ENCODE measurements at regions not wholly inside any gene's neighbourhood (a gene's known extent, or its start where the extent isn't known, plus 50 kb on each side); places are given as distances from the start of the nearest gene placed in this dataset.
A peak's percentile ranks its signal among the peaks of the same experiment; 100 is the strongest.

- DNase-seq = no peak
These were observed 244.8 kb upstream of the MPDZ start for GRCh38 chr9:13524245-13524644.

- no peak for DNase-seq
These were observed 240.6 kb upstream of the MPDZ start for GRCh38 chr9:13520069-13520468.

DNA sequence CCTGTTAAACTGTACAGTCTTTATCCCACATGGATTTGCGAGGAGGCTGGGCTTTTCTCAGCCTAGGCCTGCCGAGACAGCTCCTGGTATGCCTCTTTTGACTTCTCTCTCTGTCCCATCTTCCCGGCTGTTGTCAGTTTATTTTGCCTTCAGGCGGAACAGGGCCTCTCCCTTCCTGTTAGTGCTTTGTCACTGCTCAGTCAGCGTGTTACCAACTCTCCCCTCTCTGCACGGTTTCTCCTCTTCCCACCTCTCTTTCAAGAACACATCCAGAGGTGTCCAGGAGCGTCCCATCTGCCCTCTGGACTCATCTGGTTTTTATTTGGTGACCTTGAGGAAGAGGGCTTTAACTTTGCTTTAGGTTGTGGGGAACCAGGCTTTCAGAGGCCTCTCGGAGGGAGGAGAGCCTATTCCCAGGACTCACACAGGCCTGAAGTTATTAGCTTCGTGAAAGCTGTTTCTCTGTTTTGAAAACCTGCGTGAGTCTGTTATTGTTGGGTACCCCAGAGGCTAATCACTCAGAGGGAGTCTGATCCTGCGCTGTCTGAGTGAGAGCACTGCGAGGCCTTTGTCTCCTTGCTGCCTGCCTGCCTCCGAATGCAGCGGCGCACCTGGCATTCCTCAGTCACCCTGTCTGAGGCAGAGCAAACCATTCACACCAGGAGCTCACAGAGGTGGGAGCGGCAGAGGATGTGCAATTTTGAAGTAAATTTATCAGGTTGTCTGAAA, 234.4 kb upstream of the MPDZ start:
- peak; percentile 67 for DNase-seq

- DNase-seq = peak; percentile 85
These were observed 233.8 kb upstream of the MPDZ start for GRCh38 chr9:13513286-13513685.

DNA sequence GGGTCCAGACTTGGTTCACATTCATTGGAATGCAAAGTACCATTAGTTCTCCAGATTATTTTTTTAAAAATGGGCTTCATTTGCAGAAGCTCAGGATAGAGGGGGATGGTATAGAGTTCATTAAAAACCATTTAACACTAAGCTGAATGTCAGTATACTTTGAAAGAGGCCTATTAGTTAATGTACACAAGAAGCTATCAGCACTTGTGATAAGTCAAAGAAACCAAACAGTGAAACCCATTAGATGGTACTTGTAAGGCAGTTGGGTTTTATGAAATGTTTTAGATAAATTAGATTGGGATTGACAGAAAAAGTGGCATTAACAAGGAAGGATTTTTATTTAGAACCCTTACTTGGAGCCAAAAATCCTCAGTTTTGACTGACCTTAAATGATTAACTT, 229.2 kb upstream of the MPDZ start:
- DNase-seq = no peak

DNA sequence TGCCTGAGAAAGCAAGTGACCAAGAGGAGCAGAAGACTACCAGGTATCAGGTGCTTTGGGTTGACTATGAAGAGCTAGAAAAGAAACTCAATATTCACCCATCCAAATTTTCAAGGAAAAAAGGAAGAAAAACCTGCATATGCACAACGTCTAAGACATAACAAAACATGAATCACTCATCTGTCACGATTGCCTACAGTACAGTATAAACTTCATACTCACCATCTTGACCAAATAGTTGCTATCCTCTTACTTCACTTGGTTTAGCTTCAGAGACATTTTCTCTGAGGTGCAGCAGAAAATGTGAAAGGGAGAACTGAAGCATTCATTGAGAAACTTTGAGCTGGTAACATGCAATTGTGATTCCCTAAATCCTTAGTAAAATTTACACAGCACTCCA, 228.6 kb upstream of the MPDZ start:
- no peak for DNase-seq

DNA sequence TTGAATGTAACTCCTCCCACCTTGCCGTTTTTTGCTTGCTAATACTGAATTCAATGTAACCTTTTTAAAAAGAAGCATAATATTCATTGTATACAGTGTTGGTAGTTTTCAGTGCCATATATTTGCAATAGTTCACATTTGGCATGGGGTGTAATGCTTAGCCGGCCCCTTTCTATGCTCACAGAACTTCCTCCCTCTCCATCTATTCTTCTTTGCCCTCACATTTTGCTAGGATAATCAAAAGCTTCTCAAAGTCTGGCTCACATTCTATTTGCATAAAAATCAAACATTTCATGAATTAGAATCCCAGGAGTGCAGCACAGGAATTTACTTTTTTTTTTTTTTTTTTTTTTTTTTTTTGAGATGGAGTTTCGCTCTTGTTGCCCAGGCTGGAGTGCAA, 226.3 kb upstream of the MPDZ start:
- no peak for DNase-seq

- no peak for DNase-seq
These were observed 224.1 kb upstream of the MPDZ start for GRCh38 chr9:13503599-13503998.

GRCh38 chr9:13502484-13502883, 223.0 kb upstream of the MPDZ start:
- DNase-seq = peak; percentile 62

- DNase-seq = no peak
These were observed 221.5 kb upstream of the MPDZ start for GRCh38 chr9:13501018-13501417.

DNA sequence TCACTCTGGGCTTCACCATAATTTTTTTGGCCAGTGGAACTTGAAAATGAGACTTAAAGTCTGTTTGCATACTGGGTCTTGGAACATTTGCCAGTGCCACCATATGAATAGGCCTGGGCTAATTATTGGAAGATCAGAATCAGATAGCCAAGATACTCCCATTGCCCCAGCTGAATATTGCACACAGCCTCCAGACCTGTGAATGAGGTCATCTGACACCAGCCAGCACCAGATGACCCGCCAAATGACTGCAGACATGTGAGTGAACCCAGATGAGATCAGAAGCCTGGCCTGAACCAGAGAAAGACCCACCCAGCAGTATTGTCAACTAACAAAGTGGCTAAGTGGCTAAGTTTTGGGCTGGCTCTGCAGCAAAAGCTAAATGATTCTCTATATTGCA, 220.5 kb upstream of the MPDZ start:
- DNase-seq = peak; percentile 24

- DNase-seq = no peak
These were observed 214.2 kb upstream of the MPDZ start for GRCh38 chr9:13493697-13494096.

GRCh38 chr9:13491493-13492424, 212.3 kb upstream of the MPDZ start:
- no peak for DNase-seq

GRCh38 chr9:13491138-13491492, 211.6 kb upstream of the MPDZ start:
- DNase-seq = no peak

GRCh38 chr9:13487936-13488335, 208.4 kb upstream of the MPDZ start:
- no peak for DNase-seq

GRCh38 chr9:13487498-13487897, 208.0 kb upstream of the MPDZ start:
- DNase-seq = no peak

- DNase-seq = no peak
These were observed 207.6 kb upstream of the MPDZ start for GRCh38 chr9:13487071-13487470.

- DNase-seq = peak; percentile 79
These were observed 205.6 kb upstream of the MPDZ start for GRCh38 chr9:13485068-13485596.

DNA sequence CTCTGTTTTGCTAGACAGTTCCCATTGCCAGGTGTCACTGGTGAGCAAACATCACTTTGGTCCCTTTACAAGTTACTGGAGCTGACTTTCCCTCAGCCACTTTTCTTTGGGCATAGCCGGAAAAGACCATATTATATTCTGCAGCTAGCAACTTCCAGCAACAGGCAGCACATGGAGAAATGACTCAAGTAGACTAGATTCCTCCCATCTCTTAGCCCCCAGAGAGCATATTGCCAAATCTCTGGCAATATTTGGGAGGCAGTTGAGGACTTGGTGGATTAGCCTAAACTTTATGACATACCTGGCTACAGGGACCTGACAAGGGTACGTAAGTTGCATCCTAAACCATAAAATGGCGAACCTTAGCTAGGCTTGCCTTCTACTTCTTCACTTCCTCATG, 204.7 kb upstream of the MPDZ start:
- DNase-seq = no peak

- no peak for DNase-seq
These were observed 201.8 kb upstream of the MPDZ start for GRCh38 chr9:13481274-13481673.

- no peak for DNase-seq
These were observed 201.2 kb upstream of the MPDZ start for GRCh38 chr9:13480693-13481092.

GRCh38 chr9:13479096-13479495, 199.6 kb upstream of the MPDZ start:
- no peak for DNase-seq

DNA sequence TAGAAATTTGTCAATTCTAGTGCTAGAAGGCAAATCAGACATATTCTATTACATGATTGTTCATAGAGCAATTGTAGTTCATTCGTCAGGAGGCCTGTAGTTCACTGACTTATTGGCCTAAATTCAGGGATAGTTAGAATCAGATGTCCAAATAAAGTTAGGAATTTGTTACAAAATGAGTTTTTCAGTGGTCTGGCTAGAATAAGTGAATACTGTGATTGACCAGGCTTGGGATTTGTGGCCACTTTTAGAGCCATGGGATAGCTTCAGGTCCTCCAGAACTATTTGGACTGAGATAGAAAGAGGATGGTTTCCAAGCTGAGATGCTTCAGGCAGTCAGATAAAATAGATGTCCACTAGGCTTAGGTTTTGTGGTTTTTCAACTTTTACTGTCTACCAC, 199.1 kb upstream of the MPDZ start:
- peak; percentile 37 for DNase-seq

DNA sequence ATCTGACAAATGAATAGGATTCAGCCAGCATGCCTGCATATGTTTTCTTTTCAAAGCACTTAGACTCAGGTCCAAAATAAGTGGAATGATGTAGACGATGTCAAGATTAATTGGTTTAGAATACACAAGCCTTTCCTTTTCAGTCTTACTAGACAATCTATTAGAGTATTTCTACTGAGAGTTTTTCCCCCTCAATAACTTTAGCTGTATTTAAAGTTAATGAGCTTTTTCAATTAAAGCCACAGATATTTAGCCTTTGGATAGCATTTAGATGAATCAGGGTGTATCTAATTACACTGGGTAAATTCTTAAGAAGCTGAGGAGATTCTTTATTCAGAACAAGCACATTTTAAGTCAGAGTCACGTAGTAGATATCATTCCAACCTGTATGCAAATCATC, 198.7 kb upstream of the MPDZ start:
- no peak for DNase-seq
